ENCODE measurements at regions not wholly inside any gene's neighbourhood (a gene's known extent, or its start where the extent isn't known, plus 50 kb on each side); places are given as distances from the start of the nearest gene placed in this dataset.

DNA sequence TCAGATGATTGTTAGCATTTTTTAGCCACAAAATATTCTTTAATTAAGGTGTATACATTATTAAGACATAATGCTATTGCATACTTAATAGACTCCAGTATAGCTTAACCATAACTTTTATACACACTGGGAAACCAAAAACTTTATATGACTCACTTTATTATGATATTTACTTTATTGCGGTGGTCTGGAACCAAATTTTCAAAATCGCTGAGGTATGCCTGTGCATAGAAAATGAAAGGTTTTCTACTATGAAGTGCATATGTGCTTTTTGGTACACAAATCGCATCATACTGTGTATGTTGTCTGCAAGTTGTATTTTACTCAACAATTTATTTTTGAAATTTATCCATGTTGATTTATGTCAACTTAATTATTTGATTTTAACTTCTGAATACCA, 875.1 kb downstream of the SLC4A3 start:
- Histone ChIP-seq H2AK5ac (ENCODE audit: insufficient read length, low read length) (no peak overlapping the region), H2BK5ac (ENCODE audit: insufficient read length, low read length) (no peak overlapping the region), H4K8ac (replicated peaks; ENCODE audit: insufficient read length, low read depth, low read length) (no peak overlapping the region), H3K79me2 (ENCODE audit: insufficient read depth, low read length) (no peaks in the 10 kb centered on the region), H2BK15ac (ENCODE audit: low read depth, low read length) (no peak overlapping the region), H3K56ac (ENCODE audit: insufficient read length, low read depth, low read length) (no peak overlapping the region), H3K27me3 (ENCODE audit: insufficient read depth, low read length) (no peaks in the 10 kb centered on the region), H3K18ac (ENCODE audit: insufficient read length, low read depth, low read length) (no peak overlapping the region), H2BK12ac (ENCODE audit: insufficient read length, low read depth, low read length) (no peak overlapping the region), H3K4me2 (ENCODE audit: insufficient read depth, insufficient read length, low read length) (no peak overlapping the region), H4K91ac (ENCODE audit: insufficient read length, low read depth, low read length) (no peak overlapping the region), H3K9ac (ENCODE audit: extremely low read depth, insufficient read length, low read length) (no peak overlapping the region), H2BK120ac (ENCODE audit: low read depth, low read length, poor library complexity, severe bottlenecking) (no peak overlapping the region), H3K4ac (ENCODE audit: low read depth, low read length) (no peak overlapping the region), H3K23ac (ENCODE audit: insufficient read length, low read depth, low read length) (no peak overlapping the region), H4K5ac (ENCODE audit: insufficient read length, low read depth, low read length) (no peak overlapping the region), H2BK20ac (ENCODE audit: low read depth, low read length, poor library complexity, severe bottlenecking) (no peak overlapping the region), H3K27ac (ENCODE audit: insufficient read length, low read depth, low read length) (no peak overlapping the region), H3K4me1 (ENCODE audit: insufficient read depth, low read length) (peaks cover 12% of the 10 kb centered on the region), H3K23me2 (ENCODE audit: insufficient read length, low read depth, low read length, poor library complexity, severe bottlenecking) (no peaks in the 10 kb centered on the region), H3K9me3 (ENCODE audit: control insufficient read depth, low read depth, low read length) (no peaks in the 10 kb centered on the region), H3T11ph (ENCODE audit: low read length) (no peak overlapping the region), H3K79me1 (ENCODE audit: insufficient read depth, low read depth, low read length, poor library complexity, severe bottlenecking) (no peaks in the 10 kb centered on the region), H2AFZ (ENCODE audit: low read length) (no peak overlapping the region), H3K14ac (ENCODE audit: insufficient read depth, low read length) (no peak overlapping the region), H4K20me1 (ENCODE audit: control insufficient read depth, insufficient read depth, insufficient read length) (no peaks in the 10 kb centered on the region)
- Mint-ChIP-seq H3K4me1 (peaks cover 31 to 45% of the 10 kb centered on the region in 2 experiments), H3K36me3 (ENCODE audit: insufficient read depth in 1 of 3, low read depth in 3 of 3) (peaks cover 0 to 19% (median 19%) of the 10 kb centered on the region in 3 experiments; a peak in 5 of 7 replicates), H3K27ac (no peak overlapping the region), H3K9me3 (peaks cover 7 to 26% of the 10 kb centered on the region in 2 experiments; a peak in 4 of 5 replicates), H3K4me3 (no peak overlapping the region), H3K27me3 (ENCODE audit: low read depth) (no peaks in the 10 kb centered on the region)
- no peak for DNase-seq
- no CpG with 5 or more reads among the region's 3 CpGs for WGBS (ENCODE audit: extremely low coverage, insufficient read length, low lambda C conversion rate)
- TF ChIP-seq, protein P1, sequence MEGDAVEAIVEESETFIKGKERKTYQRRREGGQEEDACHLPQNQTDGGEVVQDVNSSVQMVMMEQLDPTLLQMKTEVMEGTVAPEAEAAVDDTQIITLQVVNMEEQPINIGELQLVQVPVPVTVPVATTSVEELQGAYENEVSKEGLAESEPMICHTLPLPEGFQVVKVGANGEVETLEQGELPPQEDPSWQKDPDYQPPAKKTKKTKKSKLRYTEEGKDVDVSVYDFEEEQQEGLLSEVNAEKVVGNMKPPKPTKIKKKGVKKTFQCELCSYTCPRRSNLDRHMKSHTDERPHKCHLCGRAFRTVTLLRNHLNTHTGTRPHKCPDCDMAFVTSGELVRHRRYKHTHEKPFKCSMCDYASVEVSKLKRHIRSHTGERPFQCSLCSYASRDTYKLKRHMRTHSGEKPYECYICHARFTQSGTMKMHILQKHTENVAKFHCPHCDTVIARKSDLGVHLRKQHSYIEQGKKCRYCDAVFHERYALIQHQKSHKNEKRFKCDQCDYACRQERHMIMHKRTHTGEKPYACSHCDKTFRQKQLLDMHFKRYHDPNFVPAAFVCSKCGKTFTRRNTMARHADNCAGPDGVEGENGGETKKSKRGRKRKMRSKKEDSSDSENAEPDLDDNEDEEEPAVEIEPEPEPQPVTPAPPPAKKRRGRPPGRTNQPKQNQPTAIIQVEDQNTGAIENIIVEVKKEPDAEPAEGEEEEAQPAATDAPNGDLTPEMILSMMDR (conservative IDR thresholded peaks at IDR 0.05): no peak
